ENCODE measurements at regions not wholly inside any gene's neighbourhood (a gene's known extent, or its start where the extent isn't known, plus 50 kb on each side); places are given as distances from the start of the nearest gene placed in this dataset.

- no peak for TF ChIP-seq EZH2 (IDR thresholded peaks at IDR 0.05)
- TF ChIP-seq POLR2AphosphoS5 (IDR thresholded peaks at IDR 0.05; ENCODE audit: borderline replicate concordance, low read depth, low read length): no peak
- TF ChIP-seq FOXP2 (optimal IDR thresholded peaks at IDR 0.05; ENCODE audit: control extremely low read depth, extremely low read length, insufficient read depth): no peak
These were observed 1143.3 kb upstream of the AUTS2 start for GRCh38 chr7:68454931-68455330.
